DND-41 (cell line): ENCODE measurements at regions not wholly inside any gene's neighbourhood (a gene's known extent, or its start where the extent isn't known, plus 50 kb on each side); places are given as distances from the start of the nearest gene placed in this dataset.
"Not testable (repeated sequence)": the region's sequence is repeated elsewhere in the genome, so short reads cannot be mapped to it uniquely, and the experiment has no call there.

ENCODE experiments used
- ATAC-seq: fragments of 200-7000 bp; cut with Tn5 transposase; 3 replicates; pipeline ENCODE4 v1.9.1; 2021; ENCODE audit warnings: low read depth; ENCODE audit not compliant: insufficient read depth
- DNase-seq: peaks from one replicate; pipeline ENCODE4 v3.0.0-alpha.2; 2020
- H2AFZ ChIP-seq: 2 replicates; pipeline ENCODE4 v1.6.0; 2012; ENCODE audit warnings: low read depth, low read length
- H3K27ac ChIP-seq: 2 replicates; pipeline ENCODE4 v1.5.1; 2012; ENCODE audit warnings: low read length, inconsistent platforms
- H3K27me3 ChIP-seq: fragments of 200-600 bp; sonication (generic); 2 replicates; pipeline ENCODE4 v1.6.0; 2012; ENCODE audit warnings: low read length, mild to moderate bottlenecking, inconsistent platforms; ENCODE audit not compliant: insufficient read depth, poor library complexity
- H3K36me3 ChIP-seq: 2 replicates; pipeline ENCODE4 v1.5.1; 2012; ENCODE audit warnings: low read length, inconsistent platforms; ENCODE audit not compliant: insufficient read depth
- H3K4me1 ChIP-seq: 2 replicates; pipeline ENCODE4 v1.5.1; 2012; ENCODE audit warnings: mild to moderate bottlenecking, low read length; ENCODE audit not compliant: insufficient read depth
- H3K4me2 ChIP-seq: 2 replicates; pipeline ENCODE4 v1.6.0; 2012; ENCODE audit warnings: mild to moderate bottlenecking, moderate library complexity, low read length, inconsistent platforms; ENCODE audit not compliant: insufficient read depth
- H3K4me3 ChIP-seq, 2 experiments: fragments of 200-600 bp in 1 of 2; shearing (Covaris generic) in 1 of 2; 2 replicates each; pipeline ENCODE4 v1.5.1; 2012 to 2016; ENCODE audit warnings: inconsistent platforms in 2 of 2, low read length in 2 of 2, mild to moderate bottlenecking in 2 of 2, low read depth in 1 of 2, moderate library complexity in 1 of 2
- H3K79me2 ChIP-seq: 2 replicates; pipeline ENCODE4 v1.6.0; 2012; ENCODE audit warnings: low read length, inconsistent platforms; ENCODE audit not compliant: insufficient read depth
- H3K9ac ChIP-seq: 2 replicates; pipeline ENCODE4 v1.6.0; 2012; ENCODE audit warnings: low read depth, mild to moderate bottlenecking, inconsistent platforms, low read length, moderate library complexity
- H3K9me3 ChIP-seq: 2 replicates; pipeline ENCODE4 v1.5.1; 2012; ENCODE audit warnings: low read length, moderate library complexity, mild to moderate bottlenecking, inconsistent platforms; ENCODE audit not compliant: insufficient read depth, severe bottlenecking
- H4K20me1 ChIP-seq: 2 replicates; pipeline ENCODE4 v1.6.0; 2012; ENCODE audit warnings: low read length; ENCODE audit not compliant: insufficient read depth
- EZH2 ChIP-seq: IDR thresholded peaks from 3 replicates; pipeline ENCODE4 v1.6.1; 2012; ENCODE audit warnings: borderline replicate concordance, low read depth, mild to moderate bottlenecking, moderate library complexity, low read length, inconsistent platforms; ENCODE audit not compliant: severe bottlenecking
- TF ChIP-seq, protein P1 (sequence below): IDR thresholded peaks from 2 replicates; pipeline ENCODE4 v1.5.1; 2012; ENCODE audit warnings: borderline replicate concordance, low read length, moderate library complexity, mild to moderate bottlenecking; ENCODE audit not compliant: poor library complexity, severe bottlenecking; ENCODE audit errors: extremely low read depth

DNA sequence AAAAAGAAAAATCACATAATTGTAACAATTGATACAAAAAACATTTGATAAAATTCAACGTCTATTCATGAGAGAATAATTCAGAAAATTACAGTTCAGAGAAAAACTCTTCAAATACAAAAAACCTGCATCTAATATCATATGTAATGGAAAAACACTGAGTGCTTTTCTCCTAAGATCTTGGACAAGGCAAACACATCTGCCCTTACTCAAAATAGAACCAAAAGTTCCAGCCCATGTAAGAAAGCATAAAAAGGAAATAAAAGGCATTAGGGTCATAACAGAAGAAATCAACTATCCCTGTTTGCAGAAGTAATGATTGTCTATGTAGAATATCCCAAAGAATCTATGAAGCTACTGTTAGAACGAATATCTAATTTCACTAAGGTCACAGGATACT, 721.4 kb downstream of the RFPL4B start:
- Histone ChIP-seq H3K4me2 (no peak overlapping the region), H3K9me3 (no peaks in the 10 kb centered on the region), H2AFZ (no peak overlapping the region), H3K9ac (no peak overlapping the region), H3K27ac (no peak overlapping the region), H3K4me1 (no peaks in the 10 kb centered on the region), H4K20me1 (no peaks in the 10 kb centered on the region), H3K79me2 (no peaks in the 10 kb centered on the region), H3K36me3 (no peaks in the 10 kb centered on the region), H3K4me3 (no peak overlapping the region), H3K27me3 (no peaks in the 10 kb centered on the region)
- ATAC-seq = no peak
- TF ChIP-seq, protein P1, sequence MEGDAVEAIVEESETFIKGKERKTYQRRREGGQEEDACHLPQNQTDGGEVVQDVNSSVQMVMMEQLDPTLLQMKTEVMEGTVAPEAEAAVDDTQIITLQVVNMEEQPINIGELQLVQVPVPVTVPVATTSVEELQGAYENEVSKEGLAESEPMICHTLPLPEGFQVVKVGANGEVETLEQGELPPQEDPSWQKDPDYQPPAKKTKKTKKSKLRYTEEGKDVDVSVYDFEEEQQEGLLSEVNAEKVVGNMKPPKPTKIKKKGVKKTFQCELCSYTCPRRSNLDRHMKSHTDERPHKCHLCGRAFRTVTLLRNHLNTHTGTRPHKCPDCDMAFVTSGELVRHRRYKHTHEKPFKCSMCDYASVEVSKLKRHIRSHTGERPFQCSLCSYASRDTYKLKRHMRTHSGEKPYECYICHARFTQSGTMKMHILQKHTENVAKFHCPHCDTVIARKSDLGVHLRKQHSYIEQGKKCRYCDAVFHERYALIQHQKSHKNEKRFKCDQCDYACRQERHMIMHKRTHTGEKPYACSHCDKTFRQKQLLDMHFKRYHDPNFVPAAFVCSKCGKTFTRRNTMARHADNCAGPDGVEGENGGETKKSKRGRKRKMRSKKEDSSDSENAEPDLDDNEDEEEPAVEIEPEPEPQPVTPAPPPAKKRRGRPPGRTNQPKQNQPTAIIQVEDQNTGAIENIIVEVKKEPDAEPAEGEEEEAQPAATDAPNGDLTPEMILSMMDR = no peak
- TF ChIP-seq EZH2 = no peak
- DNase-seq = no peak

DNA sequence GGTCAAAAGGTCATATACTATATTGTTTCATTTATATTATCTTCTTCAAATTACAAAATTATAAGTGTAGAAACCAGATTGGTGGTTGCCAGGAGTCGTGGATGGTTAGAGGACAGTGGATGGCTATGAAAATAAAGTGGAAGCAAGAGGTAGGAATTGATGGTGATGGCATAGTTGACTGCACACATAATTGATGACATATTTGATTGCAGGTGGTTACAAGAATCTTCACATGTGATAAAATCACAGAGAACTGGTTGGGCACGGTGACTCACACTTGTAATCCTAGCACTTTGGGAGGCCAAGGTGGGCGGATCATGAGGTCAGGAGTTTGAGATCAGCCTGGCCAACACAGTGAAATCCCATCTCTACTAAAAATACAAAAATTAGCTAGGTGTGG, 723.6 kb downstream of the RFPL4B start:
- H2AFZ ChIP-seq, H3K9me3 ChIP-seq, ATAC-seq, H3K27me3 ChIP-seq, H3K4me1 ChIP-seq, H3K27ac ChIP-seq, H3K9ac ChIP-seq, H3K36me3 ChIP-seq, DNase-seq, H4K20me1 ChIP-seq, H3K4me3 ChIP-seq, H3K4me2 ChIP-seq, H3K79me2 ChIP-seq: not testable (repeated sequence)

DNA sequence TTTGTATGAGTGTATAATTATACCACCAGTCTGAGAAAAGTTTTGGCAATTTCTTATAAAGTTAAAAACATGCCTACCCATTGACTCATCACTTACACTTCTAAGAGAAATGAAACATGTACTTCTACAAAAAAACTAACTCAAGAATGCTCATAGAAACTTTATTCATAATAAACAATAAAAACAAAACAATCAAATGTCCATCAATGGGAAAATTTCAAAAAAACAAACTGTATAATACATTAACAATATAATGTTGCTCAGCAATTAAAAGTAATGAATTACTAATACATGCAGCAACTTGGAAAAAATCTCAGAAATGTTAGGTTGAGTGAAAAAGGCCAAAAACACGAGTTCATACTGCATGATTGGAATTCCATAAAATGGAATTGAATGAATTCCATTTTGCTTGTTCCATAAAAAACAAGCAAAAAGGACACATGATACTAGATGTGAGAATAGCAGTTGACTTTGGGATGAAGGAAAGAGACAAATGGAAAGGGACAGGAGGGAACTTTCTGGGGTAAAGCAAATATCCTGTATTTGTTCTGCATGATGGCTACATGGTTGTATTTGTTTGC, 726.6 kb downstream of the RFPL4B start:
- DNase-seq (no peak), ATAC-seq (no peak)
- Histone ChIP-seq H3K36me3 (no peaks in the 10 kb centered on the region), H3K27ac (no peak overlapping the region), H2AFZ (no peak overlapping the region), H3K9ac (no peak overlapping the region), H3K27me3 (no peaks in the 10 kb centered on the region), H3K4me3 (no peak overlapping the region), H4K20me1 (no peaks in the 10 kb centered on the region), H3K9me3 (no peaks in the 10 kb centered on the region), H3K79me2 (no peaks in the 10 kb centered on the region), H3K4me2 (no peak overlapping the region), H3K4me1 (no peaks in the 10 kb centered on the region)
- TF ChIP-seq EZH2 = no peak
- TF ChIP-seq, protein P1 = no peak

DNA sequence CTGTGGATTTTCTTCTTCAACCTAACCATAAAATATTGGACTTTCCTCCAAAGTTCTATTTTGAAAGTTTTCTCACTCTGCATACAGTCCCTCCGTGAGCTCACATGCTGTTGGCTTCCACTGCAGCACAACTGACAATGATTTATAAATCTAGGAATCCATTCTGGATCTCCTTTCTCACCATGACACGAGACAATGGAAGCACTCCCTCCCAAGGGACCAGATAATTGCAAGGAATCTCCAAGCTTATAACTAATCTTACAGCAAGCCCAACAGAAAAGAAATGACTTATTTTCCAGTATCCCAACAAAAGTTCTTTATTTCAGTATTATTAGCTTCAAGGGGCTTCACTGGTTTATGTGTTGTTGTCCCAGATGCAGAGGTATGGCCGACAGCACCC, 729.0 kb downstream of the RFPL4B start:
- Histone ChIP-seq H3K27me3 (no peaks in the 10 kb centered on the region), H3K9ac (no peak overlapping the region), H3K4me1 (no peaks in the 10 kb centered on the region), H3K36me3 (no peaks in the 10 kb centered on the region), H3K4me3 (no peak overlapping the region), H4K20me1 (no peaks in the 10 kb centered on the region), H3K9me3 (no peaks in the 10 kb centered on the region), H3K4me2 (no peak overlapping the region), H2AFZ (no peak overlapping the region), H3K79me2 (no peaks in the 10 kb centered on the region), H3K27ac (no peak overlapping the region)
- DNase-seq = no peak
- no peak for ATAC-seq
- no peak for TF ChIP-seq EZH2
- TF ChIP-seq, protein P1 = no peak
